Right ventricle myocardium inferior (tissue), 1 donor: ENCODE measurements at regions not wholly inside any gene's neighbourhood (a gene's known extent, or its start where the extent isn't known, plus 50 kb on each side); places are given as distances from the start of the nearest gene placed in this dataset.

Experiments used
- ATAC-seq: fragments of 200-7000 bp; cut with Tn5 transposase; one replicate; pipeline ENCODE4 v1.9.1; 2020; ENCODE audit warnings: mild to moderate bottlenecking, moderate library complexity
- DNase-seq: peaks from one replicate; pipeline ENCODE4 v3.0.0; 2021; ENCODE audit errors: missing footprints
- intact Hi-C: fragments of 100-400 bp; cut with DNase I; formaldehyde crosslinking; loops from one replicate; pipeline ENCODE4 v1.11.0; 2022
- donor health status: DM: no; HTN: yes; CAD: no; lungs with severe emphysema.

- ATAC-seq (no peak), DNase-seq (no peak)
- intact Hi-C loops, result no loop called here
Measured at GRCh38 chr2:126788113-126788512, 110.6 kb upstream of the TEX51 start.

- intact Hi-C loops, result no loop called here
- ATAC-seq, result no peak
- DNase-seq, result no peak
Measured at GRCh38 chr2:126788652-126789051, 110.0 kb upstream of the TEX51 start.

GRCh38 chr2:126790987-126791780, 107.5 kb upstream of the TEX51 start:
- no peak for DNase-seq

GRCh38 chr2:126792186-126792585, 106.5 kb upstream of the TEX51 start:
- DNase-seq (no peak), ATAC-seq (no peak)
- intact Hi-C loops, result no loop called here

More at GRCh38 chr2:126790987-126791780, 107.5 kb upstream of the TEX51 start:
- ATAC-seq, result no peak
- intact Hi-C loops, result no loop called here

- DNase-seq, result no peak
- intact Hi-C loops, result no loop called here
- ATAC-seq, result no peak
Measured at GRCh38 chr2:126792993-126793392, 105.7 kb upstream of the TEX51 start.

- DNase-seq, result no peak
- ATAC-seq, result no peak
- intact Hi-C loops, result no loop called here
Measured at GRCh38 chr2:126793885-126794613, 104.6 kb upstream of the TEX51 start.

- intact Hi-C loops, result no loop called here
- ATAC-seq, result no peak
Measured at GRCh38 chr2:126795656-126796055, 103.0 kb upstream of the TEX51 start.

GRCh38 chr2:126796931-126797621, 101.6 kb upstream of the TEX51 start:
- intact Hi-C loops, result no loop called here
- DNase-seq, result no peak
- ATAC-seq, result no peak

More at GRCh38 chr2:126795656-126796055, 103.0 kb upstream of the TEX51 start:
- DNase-seq, result no peak

GRCh38 chr2:126797622-126798275, 100.9 kb upstream of the TEX51 start:
- no peak for ATAC-seq
- intact Hi-C loops, result no loop called here
- DNase-seq, result no peak

- DNase-seq (no peak), ATAC-seq (no peak)
- intact Hi-C loops, result no loop called here
Measured at GRCh38 chr2:126798276-126799140, 100.2 kb upstream of the TEX51 start.

GRCh38 chr2:126799301-126799700, 99.4 kb upstream of the TEX51 start:
- ATAC-seq (no peak), DNase-seq (no peak)
- intact Hi-C loops, result no loop called here

- intact Hi-C loops, result no loop called here
- ATAC-seq, result no peak
- no peak for DNase-seq
Measured at GRCh38 chr2:126801473-126801872, 97.2 kb upstream of the TEX51 start.

GRCh38 chr2:126802316-126802715, 96.4 kb upstream of the TEX51 start:
- DNase-seq, result no peak
- ATAC-seq, result no peak
- intact Hi-C loops, result no loop called here

GRCh38 chr2:126802774-126803433, 95.8 kb upstream of the TEX51 start:
- no peak for ATAC-seq
- no peak for DNase-seq
- intact Hi-C loops, result no loop called here

- intact Hi-C loops, result no loop called here
- ATAC-seq, result no peak
- DNase-seq, result no peak
Measured at GRCh38 chr2:126803434-126803775, 95.3 kb upstream of the TEX51 start.

- peak; percentile 44 for DNase-seq
- no peak for ATAC-seq
- intact Hi-C loops, result no loop called here
Measured at GRCh38 chr2:126804347-126804746, 94.3 kb upstream of the TEX51 start.

GRCh38 chr2:126808929-126809328, 89.8 kb upstream of the TEX51 start:
- DNase-seq (no peak), ATAC-seq (no peak)
- intact Hi-C loops, result no loop called here

- ATAC-seq, result no peak
- intact Hi-C loops, result no loop called here
- DNase-seq, result no peak
Measured at GRCh38 chr2:126809340-126809739, 89.3 kb upstream of the TEX51 start.
